Sigmoid colon (tissue), 4 donors: ENCODE measurements at regions not wholly inside any gene's neighbourhood (a gene's known extent, or its start where the extent isn't known, plus 50 kb on each side); places are given as distances from the start of the nearest gene placed in this dataset.

Source experiments
- CTCF ChIP-seq, 4 experiments: fragments of 450-650 bp in 3 of 4; fragments of 200-600 bp in 1 of 4; IDR thresholded peaks; one replicate each; pipeline ENCODE4 v1.5.1; 2016 to 2019; ENCODE audit warnings: antibody characterized with exemption in 4 of 4, mild to moderate bottlenecking in 3 of 4, moderate library complexity in 2 of 4
- EP300 ChIP-seq, 4 donors: sonication (generic); formaldehyde crosslinking; IDR thresholded peaks; one replicate each; pipeline ENCODE4 v1.6.1; 2017; ENCODE audit warnings: antibody characterized with exemption in 4 of 4
- POLR2A ChIP-seq, 2 donors: fragments of 450-650 bp; IDR thresholded peaks; one replicate each; pipeline ENCODE4 v1.6.1; 2016; ENCODE audit warnings: antibody characterized with exemption in 2 of 2, mild to moderate bottlenecking in 2 of 2, moderate library complexity in 2 of 2
- POLR2AphosphoS5 ChIP-seq, 4 donors: sonication (generic); formaldehyde crosslinking; IDR thresholded peaks; one replicate each; pipeline ENCODE4 v1.6.1; 2017; ENCODE audit warnings: antibody characterized with exemption in 4 of 4

- TF ChIP-seq POLR2A (IDR thresholded peaks at IDR 0.05) (no peak), EP300 (IDR thresholded peaks at IDR 0.05) (no peak), CTCF (IDR thresholded peaks at IDR 0.05) (no peak), POLR2AphosphoS5 (IDR thresholded peaks at IDR 0.05) (no peak)
These were observed 223.1 kb upstream of the TSHZ3 start for GRCh38 chr19:31572102-31572975.
